Thoracic aorta (tissue), 2 donors: ENCODE measurements at regions not wholly inside any gene's neighbourhood (a gene's known extent, or its start where the extent isn't known, plus 50 kb on each side); places are given as distances from the start of the nearest gene placed in this dataset.

Source experiments
- ATAC-seq: fragments of 150-250 bp; one replicate; pipeline ENCODE4 v1.8.0; 2017; ENCODE audit warnings: low read depth; ENCODE audit not compliant: insufficient number of reproducible peaks, low FRiP score
- DNase-seq: peaks from one replicate; pipeline ENCODE4 v3.0.0-alpha.2; 2020; ENCODE audit warnings: low spot score
- H3K27ac ChIP-seq, 2 donors: fragments of 200-600 bp; sonication (generic); 1 replicate in 1 of 2; 2 replicates in 1 of 2; pipeline ENCODE4 v1.5.1; 2016; ENCODE audit warnings: mild to moderate bottlenecking in 2 of 2, moderate library complexity in 2 of 2
- H3K27me3 ChIP-seq: fragments of 200-600 bp; sonication (generic); replicated peaks from 2 replicates; pipeline ENCODE4 v1.6.0; 2016; ENCODE audit warnings: mild to moderate bottlenecking; ENCODE audit not compliant: insufficient read depth
- H3K36me3 ChIP-seq: fragments of 200-600 bp; sonication (generic); one replicate; pipeline ENCODE4 v1.5.1; 2016
- H3K4me1 ChIP-seq, 2 donors: fragments of 200-600 bp; sonication (generic); 1 replicate in 1 of 2; 2 replicates in 1 of 2; pipeline versions ENCODE4 v1.5.1 to v1.6.0; 2016; ENCODE audit warnings: low read depth in 2 of 2, mild to moderate bottlenecking in 1 of 2; ENCODE audit not compliant: control insufficient read depth in 1 of 2
- H3K4me3 ChIP-seq: fragments of 200-600 bp; sonication (generic); 2 replicates; pipeline ENCODE4 v1.5.1; 2016; ENCODE audit warnings: mild to moderate bottlenecking
- H3K9me3 ChIP-seq: fragments of 200-600 bp; sonication (generic); 2 replicates; pipeline ENCODE4 v1.5.1; 2016
- TF ChIP-seq, protein P1 (sequence below): fragments of 200-600 bp; sonication (generic); IDR thresholded peaks from one replicate; pipeline ENCODE4 v1.5.1; 2019; ENCODE audit warnings: antibody characterized with exemption

GRCh38 chr9:134553996-134554372, 87.6 kb upstream of the COL5A1 start:
- TF ChIP-seq, protein P1, sequence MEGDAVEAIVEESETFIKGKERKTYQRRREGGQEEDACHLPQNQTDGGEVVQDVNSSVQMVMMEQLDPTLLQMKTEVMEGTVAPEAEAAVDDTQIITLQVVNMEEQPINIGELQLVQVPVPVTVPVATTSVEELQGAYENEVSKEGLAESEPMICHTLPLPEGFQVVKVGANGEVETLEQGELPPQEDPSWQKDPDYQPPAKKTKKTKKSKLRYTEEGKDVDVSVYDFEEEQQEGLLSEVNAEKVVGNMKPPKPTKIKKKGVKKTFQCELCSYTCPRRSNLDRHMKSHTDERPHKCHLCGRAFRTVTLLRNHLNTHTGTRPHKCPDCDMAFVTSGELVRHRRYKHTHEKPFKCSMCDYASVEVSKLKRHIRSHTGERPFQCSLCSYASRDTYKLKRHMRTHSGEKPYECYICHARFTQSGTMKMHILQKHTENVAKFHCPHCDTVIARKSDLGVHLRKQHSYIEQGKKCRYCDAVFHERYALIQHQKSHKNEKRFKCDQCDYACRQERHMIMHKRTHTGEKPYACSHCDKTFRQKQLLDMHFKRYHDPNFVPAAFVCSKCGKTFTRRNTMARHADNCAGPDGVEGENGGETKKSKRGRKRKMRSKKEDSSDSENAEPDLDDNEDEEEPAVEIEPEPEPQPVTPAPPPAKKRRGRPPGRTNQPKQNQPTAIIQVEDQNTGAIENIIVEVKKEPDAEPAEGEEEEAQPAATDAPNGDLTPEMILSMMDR, result no peak
- H3K27me3 ChIP-seq, result no peaks in the 10 kb centered on the region
- no peak overlapping the region for H3K4me3 ChIP-seq
- no peaks in the 10 kb centered on the region for H3K36me3 ChIP-seq
- ATAC-seq (no peak), DNase-seq (no peak)
- H3K4me1 ChIP-seq, result peaks cover 14 to 30% of the 10 kb centered on the region in 2 donors
- H3K9me3 ChIP-seq, result no peaks in the 10 kb centered on the region
- no peak overlapping the region for H3K27ac ChIP-seq

DNA sequence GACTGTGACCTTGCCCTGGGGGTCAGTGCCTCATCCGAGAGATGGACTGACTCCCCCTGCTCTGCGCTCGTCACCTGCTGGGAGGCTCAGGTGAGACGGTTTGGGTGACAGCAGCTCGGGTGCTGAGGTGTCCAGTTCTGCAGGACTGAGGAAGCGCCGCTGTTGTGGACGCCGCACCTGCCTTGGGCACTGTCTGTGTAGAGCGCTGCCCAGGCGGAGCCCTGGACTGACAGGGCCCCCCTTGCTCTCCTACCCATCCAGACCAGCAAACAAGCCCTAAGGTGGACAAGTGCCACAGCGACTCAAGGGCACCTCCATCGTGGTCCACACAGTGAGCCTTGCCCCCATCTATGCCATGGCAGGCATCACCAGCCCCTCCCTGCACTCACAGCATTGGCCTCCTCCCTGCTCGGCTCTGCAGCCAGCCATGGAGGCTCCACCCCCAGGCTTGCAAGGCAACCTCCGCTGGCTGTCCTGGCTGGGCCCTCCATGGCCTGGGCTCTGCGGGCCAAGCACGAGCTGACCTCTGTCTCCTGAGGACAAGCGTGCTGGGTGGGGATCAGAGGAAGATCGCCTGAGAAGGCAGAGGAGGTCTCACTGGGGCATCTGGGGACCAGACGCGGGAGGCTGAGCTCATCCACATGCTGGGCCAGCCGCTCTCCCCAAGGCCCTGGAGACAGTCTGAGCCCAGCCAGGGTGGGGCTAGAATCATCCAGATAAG, 87.1 kb upstream of the COL5A1 start:
- Histone ChIP-seq H3K9me3 (no peaks in the 10 kb centered on the region), H3K4me3 (no peak overlapping the region), H3K4me1 (peaks cover 14 to 30% of the 10 kb centered on the region in 2 donors), H3K36me3 (no peaks in the 10 kb centered on the region), H3K27ac (no peak overlapping the region), H3K27me3 (no peaks in the 10 kb centered on the region)
- TF ChIP-seq, protein P1, result no peak
- DNase-seq (no peak), ATAC-seq (no peak)

- H3K36me3 ChIP-seq, result no peaks in the 10 kb centered on the region
- ATAC-seq, result no peak
- DNase-seq, result no peak
- no peaks in the 10 kb centered on the region for H3K27me3 ChIP-seq
- peaks cover 14 to 30% of the 10 kb centered on the region in 2 donors for H3K4me1 ChIP-seq
- no peak overlapping the region for H3K4me3 ChIP-seq
- no peak overlapping the region for H3K27ac ChIP-seq
- TF ChIP-seq, protein P1, result no peak
- H3K9me3 ChIP-seq, result no peaks in the 10 kb centered on the region
Measured at GRCh38 chr9:134555094-134555650, 86.4 kb upstream of the COL5A1 start.

DNA sequence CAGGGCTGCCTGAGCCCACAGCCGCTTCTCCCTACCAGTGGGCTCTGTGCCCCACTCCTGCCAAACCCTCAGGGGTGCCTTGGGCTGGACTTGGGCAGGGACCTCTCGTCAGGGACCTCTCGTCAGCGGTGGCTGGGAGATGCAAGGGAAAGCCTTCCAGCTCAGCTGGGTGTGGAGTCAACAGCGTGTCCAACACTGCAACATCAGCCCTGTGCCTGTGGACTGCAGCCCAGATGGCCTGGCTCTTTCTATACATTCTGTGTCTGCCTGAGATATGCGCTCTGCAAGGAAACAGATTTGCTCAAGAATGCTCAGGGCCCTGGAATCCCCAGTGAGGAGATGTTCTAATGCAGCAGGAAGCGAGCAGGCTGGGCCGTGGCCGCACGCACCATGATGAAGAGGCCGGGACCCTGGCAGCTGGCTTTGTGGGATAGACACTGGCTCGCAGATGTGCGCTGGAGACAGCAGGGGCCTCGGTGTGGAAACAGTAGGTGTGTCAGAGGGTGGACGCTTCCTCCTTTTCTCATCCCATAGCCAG, 85.0 kb upstream of the COL5A1 start:
- no peak overlapping the region for H3K27ac ChIP-seq
- no peaks in the 10 kb centered on the region for H3K9me3 ChIP-seq
- no peaks in the 10 kb centered on the region for H3K27me3 ChIP-seq
- H3K4me1 ChIP-seq, result peaks cover 12 to 23% of the 10 kb centered on the region in 2 donors
- H3K4me3 ChIP-seq, result no peak overlapping the region
- ATAC-seq (no peak), DNase-seq (no peak)
- TF ChIP-seq, protein P1, result no peak
- no peaks in the 10 kb centered on the region for H3K36me3 ChIP-seq

GRCh38 chr9:134557331-134557730, 84.3 kb upstream of the COL5A1 start:
- H3K27me3 ChIP-seq, result no peaks in the 10 kb centered on the region
- ATAC-seq (no peak), DNase-seq (no peak)
- no peaks in the 10 kb centered on the region for H3K9me3 ChIP-seq
- no peaks in the 10 kb centered on the region for H3K36me3 ChIP-seq
- H3K27ac ChIP-seq, result no peak overlapping the region
- peaks cover 6 to 16% of the 10 kb centered on the region in 2 donors for H3K4me1 ChIP-seq
- TF ChIP-seq, protein P1, result no peak
- H3K4me3 ChIP-seq, result no peak overlapping the region
